ENCODE measurements at regions not wholly inside any gene's neighbourhood (a gene's known extent, or its start where the extent isn't known, plus 50 kb on each side); places are given as distances from the start of the nearest gene placed in this dataset.

GRCh38 chr4:19803406-19803805 lies 448.3 kb upstream of the SLIT2 start:
- Histone ChIP-seq H3K4me1 (no peaks in the 10 kb centered on the region), H3K27ac (no peak overlapping the region), H3K9me3 (no peaks in the 10 kb centered on the region), H3K27me3 (no peaks in the 10 kb centered on the region), H3K36me3 (no peaks in the 10 kb centered on the region), H3K4me3 (no peak overlapping the region)
- DNase-seq: no peak
- no peak for TF ChIP-seq POLR2A (IDR thresholded peaks at IDR 0.05)
- WGBS, 2 donors: 66 to 80% methylated on average over 2 of the region's 2 CpGs
- intact Hi-C loops (cut with DNase I): no loop called here

DNA sequence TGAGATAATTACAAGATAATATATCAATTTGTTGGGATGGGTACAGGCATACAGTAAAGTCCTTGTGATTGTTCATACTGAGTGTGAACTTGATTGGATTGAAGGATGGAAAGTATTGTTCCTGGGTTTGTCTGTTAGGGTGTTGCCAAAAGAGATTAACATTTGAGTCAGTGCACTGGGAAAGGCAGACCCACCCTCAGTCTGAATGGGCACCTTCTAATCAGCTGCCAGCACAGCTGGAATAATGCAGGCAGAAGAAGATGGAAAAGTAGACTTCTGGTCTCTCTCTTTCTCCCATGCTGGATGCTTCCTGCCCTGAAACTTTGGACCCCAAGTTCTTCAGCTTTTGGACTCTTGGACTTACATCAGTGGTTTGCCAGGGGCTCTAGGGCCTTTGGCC lies 457.9 kb upstream of the SLIT2 start:
- no peak overlapping the region for H3K27ac ChIP-seq
- no peak for DNase-seq

DNA sequence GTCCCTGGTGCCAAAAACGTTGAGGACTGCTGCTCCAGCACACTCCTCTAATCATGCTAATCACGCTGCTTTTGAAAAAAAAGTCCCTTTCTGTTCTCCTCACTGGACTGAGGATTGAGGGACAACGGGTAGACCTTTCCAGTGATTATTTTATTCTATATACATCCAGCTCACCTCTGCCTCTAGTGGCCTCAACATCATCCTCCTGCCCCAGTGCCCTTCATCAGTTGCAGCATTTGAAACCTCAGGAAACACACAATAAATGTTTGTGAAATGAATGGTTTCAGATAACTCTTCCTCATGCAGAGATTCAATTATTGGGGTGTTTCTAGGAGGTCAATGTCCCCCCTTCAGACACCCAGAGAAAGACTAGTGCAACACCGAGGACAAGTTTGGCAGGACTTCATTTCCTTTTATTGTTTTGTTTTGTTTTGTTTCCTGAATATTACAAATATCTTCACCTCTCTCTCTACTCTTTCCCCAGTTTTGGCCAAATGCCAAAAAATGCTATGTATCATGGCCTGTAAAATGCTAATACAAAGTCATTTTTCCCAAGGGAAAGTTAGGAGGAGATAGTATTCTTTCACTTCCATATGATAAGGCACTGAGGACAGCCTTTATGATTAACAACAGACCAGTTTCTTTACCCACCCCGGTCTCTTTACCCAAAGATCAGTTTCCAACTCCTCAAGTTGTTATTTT lies 460.1 kb upstream of the SLIT2 start:
- WGBS, 2 donors: 66 to 71% methylated on average over 5 of the region's 5 CpGs
- Histone ChIP-seq H3K36me3 (no peaks in the 10 kb centered on the region), H3K4me3 (no peak overlapping the region), H3K9me3 (no peaks in the 10 kb centered on the region), H3K4me1 (no peaks in the 10 kb centered on the region), H3K27ac (no peak overlapping the region), H3K27me3 (no peaks in the 10 kb centered on the region)
- intact Hi-C loops (cut with DNase I): no loop called here
- no peak for DNase-seq
- TF ChIP-seq POLR2A (IDR thresholded peaks at IDR 0.05): no peak
- TF ChIP-seq, protein P1, sequence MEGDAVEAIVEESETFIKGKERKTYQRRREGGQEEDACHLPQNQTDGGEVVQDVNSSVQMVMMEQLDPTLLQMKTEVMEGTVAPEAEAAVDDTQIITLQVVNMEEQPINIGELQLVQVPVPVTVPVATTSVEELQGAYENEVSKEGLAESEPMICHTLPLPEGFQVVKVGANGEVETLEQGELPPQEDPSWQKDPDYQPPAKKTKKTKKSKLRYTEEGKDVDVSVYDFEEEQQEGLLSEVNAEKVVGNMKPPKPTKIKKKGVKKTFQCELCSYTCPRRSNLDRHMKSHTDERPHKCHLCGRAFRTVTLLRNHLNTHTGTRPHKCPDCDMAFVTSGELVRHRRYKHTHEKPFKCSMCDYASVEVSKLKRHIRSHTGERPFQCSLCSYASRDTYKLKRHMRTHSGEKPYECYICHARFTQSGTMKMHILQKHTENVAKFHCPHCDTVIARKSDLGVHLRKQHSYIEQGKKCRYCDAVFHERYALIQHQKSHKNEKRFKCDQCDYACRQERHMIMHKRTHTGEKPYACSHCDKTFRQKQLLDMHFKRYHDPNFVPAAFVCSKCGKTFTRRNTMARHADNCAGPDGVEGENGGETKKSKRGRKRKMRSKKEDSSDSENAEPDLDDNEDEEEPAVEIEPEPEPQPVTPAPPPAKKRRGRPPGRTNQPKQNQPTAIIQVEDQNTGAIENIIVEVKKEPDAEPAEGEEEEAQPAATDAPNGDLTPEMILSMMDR (IDR thresholded peaks at IDR 0.05): peak in 1 of 6 experiments; percentile 23

More for the DNA sequence above, 457.9 kb upstream of the SLIT2 start:
- no peaks in the 10 kb centered on the region for H3K9me3 ChIP-seq
- no peak overlapping the region for H3K4me3 ChIP-seq
- H3K4me1 ChIP-seq: no peaks in the 10 kb centered on the region
- H3K36me3 ChIP-seq: no peaks in the 10 kb centered on the region
- TF ChIP-seq POLR2A (IDR thresholded peaks at IDR 0.05): no peak
- TF ChIP-seq, protein P1 (IDR thresholded peaks at IDR 0.05): no peak
- H3K27me3 ChIP-seq: no peaks in the 10 kb centered on the region
- intact Hi-C loops (cut with DNase I): no loop called here

GRCh38 chr4:19786616-19787015 lies 465.1 kb upstream of the SLIT2 start:
- Histone ChIP-seq H3K4me3 (no peak overlapping the region), H3K27ac (no peak overlapping the region), H3K4me1 (no peaks in the 10 kb centered on the region), H3K9me3 (peaks cover 0 to 13% (median 11%) of the 10 kb centered on the region in 3 donors), H3K27me3 (no peaks in the 10 kb centered on the region), H3K36me3 (no peaks in the 10 kb centered on the region)
- 33 to 46% methylated on average over 1 of the region's 1 CpG for WGBS, 2 donors
- intact Hi-C loops (cut with DNase I): no loop called here
- DNase-seq: no peak
- TF ChIP-seq, protein P1 (IDR thresholded peaks at IDR 0.05): no peak
- TF ChIP-seq POLR2A (IDR thresholded peaks at IDR 0.05): no peak

DNA sequence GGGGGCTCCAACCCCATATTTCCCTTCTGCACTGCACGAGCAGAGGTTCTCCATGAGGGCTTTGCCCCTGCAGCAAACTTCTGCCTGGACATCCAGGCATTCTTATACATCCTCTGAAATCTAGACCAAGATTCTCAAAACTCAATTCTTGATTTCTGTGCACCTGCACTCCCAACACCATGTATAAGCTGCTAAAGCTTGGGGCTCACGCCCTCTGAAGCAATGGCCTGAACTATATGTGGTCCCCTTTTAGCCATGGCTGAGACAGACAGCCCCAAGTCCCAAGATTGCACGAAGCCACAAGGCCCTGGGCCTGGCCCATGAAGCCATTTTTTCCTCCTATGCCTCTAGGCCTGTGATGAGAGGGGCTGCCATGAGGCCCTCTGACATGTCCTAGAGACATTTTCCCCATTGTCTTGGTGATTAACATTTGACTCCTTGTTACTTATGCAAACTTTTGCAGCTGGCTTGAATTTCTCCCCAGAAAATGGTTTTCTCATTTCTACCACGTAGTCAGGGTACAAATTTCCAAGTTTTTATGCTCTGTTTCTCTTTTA lies 468.0 kb upstream of the SLIT2 start:
- H3K27ac ChIP-seq: no peak overlapping the region
- H3K4me1 ChIP-seq: no peaks in the 10 kb centered on the region
- H3K9me3 ChIP-seq: peaks cover 0 to 13% (median 11%) of the 10 kb centered on the region in 3 donors
- no peaks in the 10 kb centered on the region for H3K27me3 ChIP-seq
- no peak for DNase-seq
- no peaks in the 10 kb centered on the region for H3K36me3 ChIP-seq
- WGBS, 2 donors: 65 to 72% methylated on average over 3 to 4 of the region's 4 CpGs
- intact Hi-C loops (cut with DNase I): no loop called here
- TF ChIP-seq, protein P1 (IDR thresholded peaks at IDR 0.05): no peak
- TF ChIP-seq POLR2A (IDR thresholded peaks at IDR 0.05): no peak
- H3K4me3 ChIP-seq: no peak overlapping the region

Data from esophagus squamous epithelium (tissue), 5 donors.